ENCODE measurements at regions not wholly inside any gene's neighbourhood (a gene's known extent, or its start where the extent isn't known, plus 50 kb on each side); places are given as distances from the start of the nearest gene placed in this dataset.

GRCh38 chr21:34203851-34204420 lies 130.6 kb downstream of the MRPS6 start:
- Histone ChIP-seq H3F3A (ENCODE audit: insufficient read depth, low read length) (no peaks in the 10 kb centered on the region), H3K27ac (ENCODE audit: low read depth, low read length, poor library complexity, severe bottlenecking) (no peak overlapping the region), H3K9ac (ENCODE audit: low read length) (no peak overlapping the region), H2AFZ (ENCODE audit: low read length) (no peak overlapping the region), H3K9me2 (ENCODE audit: low read depth, low read length) (no peaks in the 10 kb centered on the region), H3K4me3 (ENCODE audit: low read depth, low read length, poor library complexity, severe bottlenecking) (no peak overlapping the region), H3K36me3 (ENCODE audit: insufficient read depth, low read length) (no peaks in the 10 kb centered on the region), H3K4me2 (ENCODE audit: low read length) (no peak overlapping the region), H3K79me2 (ENCODE audit: insufficient read depth, low read length) (no peaks in the 10 kb centered on the region), H3K4me1 (ENCODE audit: insufficient read depth, low read length, severe bottlenecking) (no peaks in the 10 kb centered on the region), H3K9me3 (ENCODE audit: low read length) (no peaks in the 10 kb centered on the region), H3K27me3 (ENCODE audit: insufficient read depth, low read length) (no peaks in the 10 kb centered on the region), H4K20me1 (ENCODE audit: insufficient read depth, low read length) (no peaks in the 10 kb centered on the region)
- TF ChIP-seq EZH2 (IDR thresholded peaks at IDR 0.05; ENCODE audit: borderline replicate concordance, low read length) = no peak
- no peak for TF ChIP-seq CTCF (IDR thresholded peaks at IDR 0.05; ENCODE audit: low read length)

GRCh38 chr21:34204481-34205439 lies 131.4 kb downstream of the MRPS6 start:
- Histone ChIP-seq H3K9me3 (ENCODE audit: low read length) (no peaks in the 10 kb centered on the region), H3K4me3 (ENCODE audit: low read depth, low read length, poor library complexity, severe bottlenecking) (no peak overlapping the region), H3K27me3 (ENCODE audit: insufficient read depth, low read length) (no peaks in the 10 kb centered on the region), H4K20me1 (ENCODE audit: insufficient read depth, low read length) (no peaks in the 10 kb centered on the region), H2AFZ (ENCODE audit: low read length) (no peak overlapping the region), H3K4me1 (ENCODE audit: insufficient read depth, low read length, severe bottlenecking) (no peaks in the 10 kb centered on the region), H3K36me3 (ENCODE audit: insufficient read depth, low read length) (no peaks in the 10 kb centered on the region), H3K9ac (ENCODE audit: low read length) (no peak overlapping the region), H3K27ac (ENCODE audit: low read depth, low read length, poor library complexity, severe bottlenecking) (no peak overlapping the region), H3F3A (ENCODE audit: insufficient read depth, low read length) (no peaks in the 10 kb centered on the region), H3K79me2 (ENCODE audit: insufficient read depth, low read length) (no peaks in the 10 kb centered on the region), H3K4me2 (ENCODE audit: low read length) (no peak overlapping the region), H3K9me2 (ENCODE audit: low read depth, low read length) (no peaks in the 10 kb centered on the region)
- no peak for TF ChIP-seq CTCF (IDR thresholded peaks at IDR 0.05; ENCODE audit: low read length)
- TF ChIP-seq EZH2 (IDR thresholded peaks at IDR 0.05; ENCODE audit: borderline replicate concordance, low read length) = no peak

GRCh38 chr21:34205811-34206571 lies 132.6 kb downstream of the MRPS6 start:
- H3K36me3 ChIP-seq (ENCODE audit: insufficient read depth, low read length) = no peaks in the 10 kb centered on the region
- H2AFZ ChIP-seq (ENCODE audit: low read length) = no peak overlapping the region
- H3K4me2 ChIP-seq (ENCODE audit: low read length) = no peak overlapping the region
- H3K27me3 ChIP-seq (ENCODE audit: insufficient read depth, low read length) = no peaks in the 10 kb centered on the region
- no peaks in the 10 kb centered on the region for H3K79me2 ChIP-seq (ENCODE audit: insufficient read depth, low read length)
- no peaks in the 10 kb centered on the region for H3K4me1 ChIP-seq (ENCODE audit: insufficient read depth, low read length, severe bottlenecking)
- no peaks in the 10 kb centered on the region for H3K9me2 ChIP-seq (ENCODE audit: low read depth, low read length)
- no peaks in the 10 kb centered on the region for H3K9me3 ChIP-seq (ENCODE audit: low read length)
- no peak for TF ChIP-seq CTCF (IDR thresholded peaks at IDR 0.05; ENCODE audit: low read length)
- no peak for TF ChIP-seq EZH2 (IDR thresholded peaks at IDR 0.05; ENCODE audit: borderline replicate concordance, low read length)
- H4K20me1 ChIP-seq (ENCODE audit: insufficient read depth, low read length) = no peaks in the 10 kb centered on the region
- no peak overlapping the region for H3K27ac ChIP-seq (ENCODE audit: low read depth, low read length, poor library complexity, severe bottlenecking)
- no peak overlapping the region for H3K9ac ChIP-seq (ENCODE audit: low read length)
- H3K4me3 ChIP-seq (ENCODE audit: low read depth, low read length, poor library complexity, severe bottlenecking) = no peak overlapping the region
- H3F3A ChIP-seq (ENCODE audit: insufficient read depth, low read length) = no peaks in the 10 kb centered on the region
